DMS79 treated with DMSO at 0.1 percent for 48 hours (cell line): ENCODE measurements at regions not wholly inside any gene's neighbourhood (a gene's known extent, or its start where the extent isn't known, plus 50 kb on each side); places are given as distances from the start of the nearest gene placed in this dataset.

ENCODE experiments used
- DNase-seq: peaks from one replicate; lab custom pipeline; 2025; lab: John Stamatoyannopoulos, UW

DNA sequence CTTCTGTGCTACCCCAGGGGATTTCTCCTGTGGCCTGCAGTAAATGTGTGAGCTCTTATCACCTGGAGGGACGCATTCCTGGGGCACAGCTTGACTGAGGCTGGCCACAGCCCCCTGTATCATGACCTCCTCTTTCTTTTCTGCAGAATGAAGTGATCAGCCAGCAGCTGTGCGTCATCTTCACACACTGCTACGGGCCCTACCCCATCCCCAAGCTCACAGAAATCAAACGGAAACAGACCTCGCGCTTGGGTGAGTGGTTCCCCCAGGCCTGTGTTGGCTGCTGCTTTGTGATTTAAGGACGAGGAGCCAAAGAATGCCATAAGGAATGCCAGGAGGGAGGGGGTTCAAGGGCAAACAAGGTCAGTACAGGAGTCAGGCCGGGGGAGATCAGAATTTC is 50.5 kb upstream of the PWP1 start:
- no peak for DNase-seq
